ENCODE measurements at regions not wholly inside any gene's neighbourhood (a gene's known extent, or its start where the extent isn't known, plus 50 kb on each side); places are given as distances from the start of the nearest gene placed in this dataset.
"Not testable (repeated sequence)": the region's sequence is repeated elsewhere in the genome, so short reads cannot be mapped to it uniquely, and the experiment has no call there.

DNA sequence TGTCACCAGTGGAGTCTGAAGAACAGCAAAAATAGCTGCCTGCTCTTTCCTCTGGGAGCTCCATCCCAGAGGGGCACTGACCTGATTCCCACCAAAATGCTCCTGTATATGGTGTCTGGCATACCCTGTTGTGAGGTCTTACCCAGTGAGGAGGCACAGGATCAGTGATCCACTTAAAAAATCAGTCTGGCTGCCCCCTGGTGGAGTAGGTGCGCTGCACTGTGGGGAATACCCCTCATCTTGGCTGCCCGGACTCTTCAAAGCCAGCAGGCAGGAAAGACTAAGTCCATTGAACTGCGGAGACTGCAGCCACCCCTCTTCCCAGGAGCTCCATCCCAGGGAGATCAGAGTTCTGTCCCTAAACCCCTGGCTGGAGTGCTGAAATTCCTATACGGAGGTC lies 230.9 kb upstream of the HTR1E start:
- H3K27me3 Mint-ChIP-seq, result no peaks in the 10 kb centered on the region
- ATAC-seq, result no peak
- H3K36me3 Mint-ChIP-seq, result no peaks in the 10 kb centered on the region
- peak overlapping the region in 1 of 9 donors; percentile 12 for H3K27ac Mint-ChIP-seq
- H3K4me3 Mint-ChIP-seq, result no peak overlapping the region
- peaks cover 0 to 22% (median 4%) of the 10 kb centered on the region in 11 donors for H3K9me3 Mint-ChIP-seq
- Histone ChIP-seq H3K9me3 (ENCODE audit: control insufficient read depth in 2 of 3, low read length in 3 of 3) (no peaks in the 10 kb centered on the region), H3K27ac (ENCODE audit: low read depth, low read length) (no peak overlapping the region), H3K36me3 (ENCODE audit: control insufficient read depth in 2 of 3, insufficient read depth in 3 of 3, low read length in 3 of 3) (no peaks in the 10 kb centered on the region), H3K4me3 (ENCODE audit: low read length) (no peak overlapping the region), H3K27me3 (ENCODE audit: control insufficient read depth in 2 of 2, insufficient read depth in 2 of 2, low read length in 2 of 2) (no peaks in the 10 kb centered on the region), H3K4me1 (ENCODE audit: control insufficient read depth in 2 of 2, insufficient read depth in 2 of 2, low read length in 2 of 2) (no peaks in the 10 kb centered on the region)
- H3K4me1 Mint-ChIP-seq, result no peaks in the 10 kb centered on the region
- no peak for DNase-seq
- ChIA-PET CTCF (no interaction called here), POLR2A (no interaction called here)
- intact Hi-C loops (cut with micrococcal nuclease), result no loop called here

DNA sequence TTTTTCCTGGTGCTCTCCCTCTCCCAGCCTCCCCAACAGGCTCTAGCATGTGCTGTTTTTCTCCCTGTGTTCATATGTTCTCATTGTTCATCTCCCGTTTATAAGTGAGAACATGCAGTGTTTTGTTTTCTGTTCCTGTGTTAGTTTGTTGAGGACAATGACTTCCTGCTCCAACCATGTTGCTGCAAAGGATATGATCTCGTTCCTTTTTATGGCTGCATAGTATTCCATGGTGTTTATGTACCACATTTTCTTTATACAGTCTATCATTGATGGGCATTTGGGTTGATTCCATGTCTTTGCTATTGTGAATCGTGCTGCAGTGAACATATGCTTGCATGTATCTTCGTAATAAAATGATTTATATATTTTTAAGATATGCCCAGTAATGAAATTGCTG lies 236.1 kb upstream of the HTR1E start:
- DNase-seq; POLR2A ChIA-PET; H3K36me3 Mint-ChIP-seq; H3K27ac Mint-ChIP-seq; H3K27ac ChIP-seq (ENCODE audit: low read depth, low read length); H3K4me1 ChIP-seq (ENCODE audit: control insufficient read depth in 2 of 2, insufficient read depth in 2 of 2, low read length in 2 of 2); H3K27me3 ChIP-seq (ENCODE audit: control insufficient read depth in 2 of 2, insufficient read depth in 2 of 2, low read length in 2 of 2); H3K4me3 Mint-ChIP-seq; H3K4me3 ChIP-seq (ENCODE audit: low read length); H3K4me1 Mint-ChIP-seq; H3K9me3 ChIP-seq (ENCODE audit: control insufficient read depth in 2 of 3, low read length in 3 of 3); CTCF ChIA-PET; H3K36me3 ChIP-seq (ENCODE audit: control insufficient read depth in 2 of 3, insufficient read depth in 3 of 3, low read length in 3 of 3); ATAC-seq; H3K27me3 Mint-ChIP-seq; intact Hi-C loops (cut with micrococcal nuclease): not testable (repeated sequence)
- H3K9me3 Mint-ChIP-seq, result peaks cover 0 to 22% (median 4%) of the 10 kb centered on the region in 11 donors

DNA sequence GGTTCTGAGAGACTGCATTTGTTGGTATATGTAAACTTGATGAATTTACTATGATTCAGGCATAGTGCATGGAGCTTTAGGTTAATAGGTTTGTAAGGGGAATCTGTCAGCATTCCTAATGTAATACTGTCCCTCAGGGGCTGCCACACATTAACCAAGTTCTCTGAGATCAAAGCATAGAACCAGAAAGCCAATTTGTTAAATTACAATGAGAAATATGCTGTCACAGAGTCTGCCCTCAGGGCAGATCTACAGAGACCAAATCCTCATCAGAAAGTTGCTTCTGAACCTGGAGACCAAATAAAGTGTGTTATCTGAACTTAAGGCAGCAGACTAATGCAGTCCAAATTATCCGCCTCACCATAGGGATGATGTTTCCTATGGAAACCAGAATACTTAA lies 250.8 kb upstream of the HTR1E start:
- no peak for ATAC-seq
- no peaks in the 10 kb centered on the region for H3K4me1 Mint-ChIP-seq
- H3K27me3 Mint-ChIP-seq, result no peaks in the 10 kb centered on the region
- intact Hi-C loops (cut with micrococcal nuclease), result no loop called here
- H3K27ac ChIP-seq (ENCODE audit: low read depth, low read length), result no peak overlapping the region
- H3K36me3 ChIP-seq (ENCODE audit: control insufficient read depth in 2 of 3, insufficient read depth in 3 of 3, low read length in 3 of 3), result no peaks in the 10 kb centered on the region
- H3K36me3 Mint-ChIP-seq, result no peaks in the 10 kb centered on the region
- no peak overlapping the region for H3K4me3 ChIP-seq (ENCODE audit: low read length)
- peaks cover 2 to 22% (median 6%) of the 10 kb centered on the region in 11 donors for H3K9me3 Mint-ChIP-seq
- H3K27ac Mint-ChIP-seq, result no peak overlapping the region
- H3K27me3 ChIP-seq (ENCODE audit: control insufficient read depth in 2 of 2, insufficient read depth in 2 of 2, low read length in 2 of 2), result no peaks in the 10 kb centered on the region
- POLR2A ChIA-PET, result no interaction called here
- no peaks in the 10 kb centered on the region for H3K4me1 ChIP-seq (ENCODE audit: control insufficient read depth in 2 of 2, insufficient read depth in 2 of 2, low read length in 2 of 2)
- CTCF ChIA-PET, result no interaction called here
- H3K9me3 ChIP-seq (ENCODE audit: control insufficient read depth in 2 of 3, low read length in 3 of 3), result no peaks in the 10 kb centered on the region
- H3K4me3 Mint-ChIP-seq, result no peak overlapping the region
- no peak for DNase-seq

DNA sequence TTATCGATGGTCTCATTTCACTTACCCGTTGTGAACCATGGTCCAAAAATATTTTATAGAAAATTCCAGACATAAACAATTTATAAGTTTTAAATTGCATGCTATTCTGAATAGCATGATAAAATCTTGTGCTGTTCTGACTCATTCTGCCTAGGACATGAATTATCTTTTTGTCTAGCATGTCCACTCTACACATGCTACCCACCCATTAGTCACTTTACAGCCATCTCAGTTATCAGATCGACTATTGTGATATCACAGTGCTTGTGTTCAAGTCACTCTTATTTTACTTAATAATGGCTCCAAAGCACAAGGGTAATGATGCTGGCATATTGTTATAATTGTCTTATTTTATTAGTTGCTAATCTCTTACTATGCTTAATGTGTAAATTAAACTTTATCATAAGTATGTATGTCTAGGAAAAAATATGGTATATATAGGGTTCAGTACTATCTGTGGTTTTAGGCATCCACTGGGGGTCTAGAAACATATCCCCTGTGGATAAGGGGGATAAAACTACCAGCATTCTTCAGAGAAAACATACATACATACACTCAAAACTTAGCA lies 252.0 kb upstream of the HTR1E start:
- intact Hi-C loops (cut with micrococcal nuclease), result no loop called here
- DNase-seq (no peak), ATAC-seq (no peak)
- H3K4me1 ChIP-seq (ENCODE audit: control insufficient read depth in 2 of 2, insufficient read depth in 2 of 2, low read length in 2 of 2), result no peaks in the 10 kb centered on the region
- H3K27ac ChIP-seq (ENCODE audit: low read depth, low read length), result no peak overlapping the region
- Mint-ChIP-seq H3K36me3 (no peaks in the 10 kb centered on the region), H3K27me3 (no peaks in the 10 kb centered on the region), H3K4me3 (no peak overlapping the region), H3K9me3 (peaks cover 0 to 17% (median 6%) of the 10 kb centered on the region in 11 donors), H3K27ac (no peak overlapping the region), H3K4me1 (no peaks in the 10 kb centered on the region)
- POLR2A ChIA-PET, result no interaction called here
- H3K27me3 ChIP-seq (ENCODE audit: control insufficient read depth in 2 of 2, insufficient read depth in 2 of 2, low read length in 2 of 2), result no peaks in the 10 kb centered on the region
- H3K36me3 ChIP-seq (ENCODE audit: control insufficient read depth in 2 of 3, insufficient read depth in 3 of 3, low read length in 3 of 3), result no peaks in the 10 kb centered on the region
- no peaks in the 10 kb centered on the region for H3K9me3 ChIP-seq (ENCODE audit: control insufficient read depth in 2 of 3, low read length in 3 of 3)
- CTCF ChIA-PET, result no interaction called here
- no peak overlapping the region for H3K4me3 ChIP-seq (ENCODE audit: low read length)

DNA sequence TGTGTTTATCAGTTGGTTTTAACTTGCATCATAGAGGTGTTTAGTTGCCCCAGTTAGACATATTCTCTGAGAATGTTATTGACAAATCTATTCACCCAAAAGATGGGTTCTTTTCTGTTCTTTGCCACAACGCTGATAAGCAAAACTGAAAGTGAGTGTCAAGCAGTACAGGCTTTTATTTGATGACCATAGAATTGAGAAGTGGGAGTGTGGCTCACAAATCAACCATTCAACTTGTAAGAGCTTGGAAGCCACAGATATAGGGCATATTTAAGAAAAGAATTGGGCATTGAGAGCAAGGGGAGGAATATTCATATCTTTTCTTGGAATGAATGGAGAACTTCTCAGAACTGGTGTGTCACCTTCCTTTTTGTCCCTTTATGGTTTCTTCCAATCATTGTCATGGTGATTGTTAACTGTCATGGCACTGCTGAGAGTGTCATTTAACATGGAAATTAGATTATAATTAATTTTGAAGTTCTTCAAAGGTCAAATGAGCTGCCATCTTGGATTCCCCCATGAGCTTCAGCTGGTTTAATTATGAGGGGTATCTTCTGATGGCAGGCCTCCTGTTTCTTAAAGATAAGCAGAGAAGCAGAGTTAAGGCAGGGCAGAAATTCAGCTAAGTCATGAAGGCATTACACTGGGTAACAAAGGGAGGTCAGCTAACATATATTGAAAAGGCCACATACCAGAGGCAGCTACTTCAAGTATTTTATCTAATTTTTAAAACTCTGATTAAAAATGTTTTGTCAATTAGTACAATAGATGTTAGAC lies 254.0 kb upstream of the HTR1E start:
- no peak for ATAC-seq
- Mint-ChIP-seq H3K36me3 (no peaks in the 10 kb centered on the region), H3K9me3 (peaks cover 0 to 12% (median 3%) of the 10 kb centered on the region in 11 donors), H3K4me1 (no peaks in the 10 kb centered on the region), H3K4me3 (no peak overlapping the region), H3K27me3 (no peaks in the 10 kb centered on the region), H3K27ac (no peak overlapping the region)
- Histone ChIP-seq H3K36me3 (ENCODE audit: control insufficient read depth in 2 of 3, insufficient read depth in 3 of 3, low read length in 3 of 3) (no peaks in the 10 kb centered on the region), H3K4me3 (ENCODE audit: low read length) (no peak overlapping the region), H3K4me1 (ENCODE audit: control insufficient read depth in 2 of 2, insufficient read depth in 2 of 2, low read length in 2 of 2) (no peaks in the 10 kb centered on the region), H3K9me3 (ENCODE audit: control insufficient read depth in 2 of 3, low read length in 3 of 3) (no peaks in the 10 kb centered on the region), H3K27me3 (ENCODE audit: control insufficient read depth in 2 of 2, insufficient read depth in 2 of 2, low read length in 2 of 2) (no peaks in the 10 kb centered on the region), H3K27ac (ENCODE audit: low read depth, low read length) (no peak overlapping the region)
- ChIA-PET CTCF (no interaction called here), POLR2A (interaction anchor here (0.7 kb wide), 1 partner anchor 655 kb away, joined by 3 read pairs; no protein-coding TSS in a partner anchor)
- intact Hi-C loops (cut with micrococcal nuclease), result no loop called here
- no peak for DNase-seq

DNA sequence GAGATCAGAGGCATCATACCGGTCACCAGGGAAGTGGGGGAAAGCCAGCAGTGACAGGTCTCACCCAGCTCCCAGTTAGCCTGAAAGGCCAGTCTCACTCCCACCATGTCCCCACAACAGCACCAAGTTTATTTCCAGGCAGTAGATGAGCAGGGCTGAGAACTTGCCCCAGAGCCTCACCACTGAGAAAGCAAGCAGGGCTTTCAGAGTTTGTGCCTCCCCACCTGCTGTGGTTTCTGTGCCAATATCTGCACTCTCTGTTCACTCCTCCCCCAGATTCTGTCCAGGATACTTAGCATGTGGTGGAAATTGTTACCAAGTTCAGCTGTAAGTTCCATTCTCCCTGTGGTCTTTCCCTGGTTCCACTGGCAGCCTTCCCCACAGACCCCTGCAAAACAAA lies 255.0 kb upstream of the HTR1E start:
- Mint-ChIP-seq H3K36me3 (no peaks in the 10 kb centered on the region), H3K27ac (no peak overlapping the region), H3K27me3 (no peaks in the 10 kb centered on the region), H3K9me3 (peaks cover 0 to 7% (median 3%) of the 10 kb centered on the region in 11 donors), H3K4me3 (no peak overlapping the region), H3K4me1 (no peaks in the 10 kb centered on the region)
- DNase-seq (no peak), ATAC-seq (no peak)
- CTCF ChIA-PET, result no interaction called here
- H3K4me1 ChIP-seq (ENCODE audit: control insufficient read depth in 2 of 2, insufficient read depth in 2 of 2, low read length in 2 of 2), result no peaks in the 10 kb centered on the region
- H3K27me3 ChIP-seq (ENCODE audit: control insufficient read depth in 2 of 2, insufficient read depth in 2 of 2, low read length in 2 of 2), result no peaks in the 10 kb centered on the region
- intact Hi-C loops (cut with micrococcal nuclease), result no loop called here
- POLR2A ChIA-PET, result no interaction called here
- no peaks in the 10 kb centered on the region for H3K9me3 ChIP-seq (ENCODE audit: control insufficient read depth in 2 of 3, low read length in 3 of 3)
- H3K36me3 ChIP-seq (ENCODE audit: control insufficient read depth in 2 of 3, insufficient read depth in 3 of 3, low read length in 3 of 3), result no peaks in the 10 kb centered on the region
- H3K4me3 ChIP-seq (ENCODE audit: low read length), result no peak overlapping the region
- no peak overlapping the region for H3K27ac ChIP-seq (ENCODE audit: low read depth, low read length)

DNA sequence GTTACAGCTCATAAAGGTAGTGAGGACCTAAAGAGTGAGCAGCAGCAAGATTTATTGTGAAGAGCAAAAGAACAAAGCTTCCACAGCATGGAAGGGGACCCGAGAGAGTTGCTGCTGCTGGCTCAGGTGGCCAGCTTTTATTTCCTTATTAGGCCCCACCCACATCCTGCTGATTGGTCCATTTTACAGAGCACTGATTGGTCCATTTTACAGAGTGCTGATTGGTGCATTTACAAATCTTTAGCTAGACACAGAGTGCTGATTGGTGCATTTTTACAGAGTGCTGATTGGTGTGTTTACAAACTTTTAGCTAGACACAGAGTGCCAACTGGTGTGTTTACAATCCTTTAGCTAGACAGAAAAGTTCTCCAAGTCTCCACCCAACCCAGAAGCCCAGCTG lies 256.2 kb upstream of the HTR1E start:
- POLR2A ChIA-PET; H3K27ac Mint-ChIP-seq; H3K9me3 ChIP-seq (ENCODE audit: control insufficient read depth in 2 of 3, low read length in 3 of 3); H3K4me1 Mint-ChIP-seq; H3K4me3 ChIP-seq (ENCODE audit: low read length); H3K4me1 ChIP-seq (ENCODE audit: control insufficient read depth in 2 of 2, insufficient read depth in 2 of 2, low read length in 2 of 2); H3K36me3 Mint-ChIP-seq; H3K9me3 Mint-ChIP-seq; H3K27me3 ChIP-seq (ENCODE audit: control insufficient read depth in 2 of 2, insufficient read depth in 2 of 2, low read length in 2 of 2); H3K27ac ChIP-seq (ENCODE audit: low read depth, low read length); CTCF ChIA-PET; intact Hi-C loops (cut with micrococcal nuclease); ATAC-seq; H3K27me3 Mint-ChIP-seq; H3K4me3 Mint-ChIP-seq; DNase-seq; H3K36me3 ChIP-seq (ENCODE audit: control insufficient read depth in 2 of 3, insufficient read depth in 3 of 3, low read length in 3 of 3): not testable (repeated sequence)
